Endothelial cell of umbilical vein (primary cell): ENCODE measurements at regions not wholly inside any gene's neighbourhood (a gene's known extent, or its start where the extent isn't known, plus 50 kb on each side); places are given as distances from the start of the nearest gene placed in this dataset.

ENCODE experiments used
- TF ChIP-seq, protein P1 (sequence below), 2 donors: IDR thresholded peaks; 1 replicate in 1 of 2; 2 replicates in 1 of 2; pipeline ENCODE4 v1.5.1; 2011; ENCODE audit warnings: low read length in 2 of 2, mild to moderate bottlenecking in 2 of 2, moderate library complexity in 2 of 2, control low read depth in 1 of 2, inconsistent platforms in 1 of 2, low read depth in 1 of 2; ENCODE audit not compliant: insufficient read depth in 1 of 2; ENCODE audit errors: extremely low read depth in 1 of 2
- TF ChIP-seq, protein P2 (sequence below): IDR thresholded peaks from 2 replicates; pipeline ENCODE4 v1.6.1; 2011; ENCODE audit not compliant: insufficient read depth, insufficient read length

DNA sequence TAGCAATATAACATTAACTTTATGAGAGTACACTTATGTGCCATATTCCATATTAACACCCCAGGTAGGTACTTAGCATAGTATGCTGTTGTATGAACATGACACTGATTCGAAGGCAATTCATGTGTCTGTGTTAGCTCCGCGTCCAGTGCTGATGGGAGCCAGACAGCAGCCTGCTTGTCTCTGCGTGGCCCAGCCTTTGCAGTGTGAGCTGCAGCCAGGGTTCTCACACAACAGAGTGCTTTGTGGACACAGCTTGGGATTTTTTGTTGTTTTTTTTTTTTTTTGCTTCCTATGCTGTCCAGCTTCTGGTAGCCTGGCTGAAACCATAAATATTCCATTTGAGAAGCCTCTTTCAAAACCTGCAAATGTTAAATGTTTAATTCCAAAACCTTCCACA, 350.9 kb downstream of the SMOC2 start:
- TF ChIP-seq, protein P1, sequence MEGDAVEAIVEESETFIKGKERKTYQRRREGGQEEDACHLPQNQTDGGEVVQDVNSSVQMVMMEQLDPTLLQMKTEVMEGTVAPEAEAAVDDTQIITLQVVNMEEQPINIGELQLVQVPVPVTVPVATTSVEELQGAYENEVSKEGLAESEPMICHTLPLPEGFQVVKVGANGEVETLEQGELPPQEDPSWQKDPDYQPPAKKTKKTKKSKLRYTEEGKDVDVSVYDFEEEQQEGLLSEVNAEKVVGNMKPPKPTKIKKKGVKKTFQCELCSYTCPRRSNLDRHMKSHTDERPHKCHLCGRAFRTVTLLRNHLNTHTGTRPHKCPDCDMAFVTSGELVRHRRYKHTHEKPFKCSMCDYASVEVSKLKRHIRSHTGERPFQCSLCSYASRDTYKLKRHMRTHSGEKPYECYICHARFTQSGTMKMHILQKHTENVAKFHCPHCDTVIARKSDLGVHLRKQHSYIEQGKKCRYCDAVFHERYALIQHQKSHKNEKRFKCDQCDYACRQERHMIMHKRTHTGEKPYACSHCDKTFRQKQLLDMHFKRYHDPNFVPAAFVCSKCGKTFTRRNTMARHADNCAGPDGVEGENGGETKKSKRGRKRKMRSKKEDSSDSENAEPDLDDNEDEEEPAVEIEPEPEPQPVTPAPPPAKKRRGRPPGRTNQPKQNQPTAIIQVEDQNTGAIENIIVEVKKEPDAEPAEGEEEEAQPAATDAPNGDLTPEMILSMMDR (IDR thresholded peaks at IDR 0.05; ENCODE audit: extremely low read depth in 1 of 2, insufficient read depth in 1 of 2, low read depth in 1 of 2, low read length in 2 of 2): no peak
- TF ChIP-seq, protein P2, sequence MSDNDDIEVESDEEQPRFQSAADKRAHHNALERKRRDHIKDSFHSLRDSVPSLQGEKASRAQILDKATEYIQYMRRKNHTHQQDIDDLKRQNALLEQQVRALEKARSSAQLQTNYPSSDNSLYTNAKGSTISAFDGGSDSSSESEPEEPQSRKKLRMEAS: no peak
